ENCODE measurements at regions not wholly inside any gene's neighbourhood (a gene's known extent, or its start where the extent isn't known, plus 50 kb on each side); places are given as distances from the start of the nearest gene placed in this dataset.
A peak's percentile ranks its signal among the peaks of the same experiment; 100 is the strongest.

GRCh38 chr10:107453561-107453960 is 289.1 kb upstream of the SORCS1 start:
- Histone ChIP-seq H3K36me3 (no peaks in the 10 kb centered on the region), H3K27me3 (replicated peaks in 1 of 7) (no peaks in the 10 kb centered on the region), H3K4me1 (no peaks in the 10 kb centered on the region), H3K9me3 (no peaks in the 10 kb centered on the region), H3K4me3 (no peak overlapping the region), H3K27ac (no peak overlapping the region)
- intact Hi-C loops (cut with DNase I; ENCODE audit: low total_unique reads) = no loop called here
- WGBS, 5 donors = 75 to 85% (median 82%) methylated on average over 4 of the region's 4 CpGs
- no peak for TF ChIP-seq POLR2AphosphoS5 (IDR thresholded peaks at IDR 0.05)
- no peak for TF ChIP-seq CTCF (IDR thresholded peaks at IDR 0.05 in 8 of 11, conservative IDR thresholded peaks at IDR 0.05 in 3 of 11)
- no peak for TF ChIP-seq POLR2A (IDR thresholded peaks at IDR 0.05)
- no peak for DNase-seq

GRCh38 chr10:107451047-107451446 is 286.5 kb upstream of the SORCS1 start:
- no peak overlapping the region for H3K4me3 ChIP-seq
- H3K27me3 ChIP-seq (replicated peaks in 1 of 7) = no peaks in the 10 kb centered on the region
- 33 to 56% (median 47%) methylated on average over 4 of the region's 4 CpGs for WGBS, 5 donors
- intact Hi-C loops (cut with DNase I; ENCODE audit: low total_unique reads) = no loop called here
- no peaks in the 10 kb centered on the region for H3K36me3 ChIP-seq
- TF ChIP-seq POLR2AphosphoS5 (IDR thresholded peaks at IDR 0.05) (no peak), POLR2A (IDR thresholded peaks at IDR 0.05) (no peak), CTCF (IDR thresholded peaks at IDR 0.05 in 8 of 11, conservative IDR thresholded peaks at IDR 0.05 in 3 of 11) (no peak)
- H3K4me1 ChIP-seq = no peaks in the 10 kb centered on the region
- no peak for DNase-seq
- no peaks in the 10 kb centered on the region for H3K9me3 ChIP-seq
- H3K27ac ChIP-seq = peak overlapping the region in 1 of 8 donors; percentile 10

DNA sequence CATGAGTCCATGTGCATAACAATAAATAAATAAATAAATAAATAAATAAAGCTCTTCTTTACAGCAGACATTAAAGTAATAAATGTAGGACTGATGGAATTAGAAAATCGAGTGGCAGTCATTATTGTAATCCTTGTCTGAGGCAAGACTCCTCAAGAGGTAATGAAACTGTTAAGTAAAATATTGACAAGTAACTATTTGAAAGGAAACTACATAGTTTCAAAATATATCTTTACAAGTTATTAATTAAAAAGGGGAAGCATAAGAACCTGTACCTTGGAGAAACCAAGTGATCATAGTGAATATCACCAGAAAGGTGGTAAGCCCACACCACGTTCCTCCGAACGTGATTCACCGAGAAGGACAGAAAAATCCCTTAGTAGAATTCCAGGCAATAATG is 285.6 kb upstream of the SORCS1 start:
- DNase-seq = no peak
- Histone ChIP-seq H3K36me3 (no peaks in the 10 kb centered on the region), H3K27ac (no peak overlapping the region), H3K27me3 (replicated peaks in 1 of 7) (no peaks in the 10 kb centered on the region), H3K4me3 (no peak overlapping the region), H3K4me1 (no peaks in the 10 kb centered on the region), H3K9me3 (no peaks in the 10 kb centered on the region)
- TF ChIP-seq CTCF (IDR thresholded peaks at IDR 0.05 in 8 of 11, conservative IDR thresholded peaks at IDR 0.05 in 3 of 11) = no peak
- no peak for TF ChIP-seq POLR2AphosphoS5 (IDR thresholded peaks at IDR 0.05)
- TF ChIP-seq POLR2A (IDR thresholded peaks at IDR 0.05) = no peak
- 87 to 96% (median 88%) methylated on average over 5 of the region's 5 CpGs for WGBS, 5 donors
- intact Hi-C loops (cut with DNase I; ENCODE audit: low total_unique reads) = no loop called here

DNA sequence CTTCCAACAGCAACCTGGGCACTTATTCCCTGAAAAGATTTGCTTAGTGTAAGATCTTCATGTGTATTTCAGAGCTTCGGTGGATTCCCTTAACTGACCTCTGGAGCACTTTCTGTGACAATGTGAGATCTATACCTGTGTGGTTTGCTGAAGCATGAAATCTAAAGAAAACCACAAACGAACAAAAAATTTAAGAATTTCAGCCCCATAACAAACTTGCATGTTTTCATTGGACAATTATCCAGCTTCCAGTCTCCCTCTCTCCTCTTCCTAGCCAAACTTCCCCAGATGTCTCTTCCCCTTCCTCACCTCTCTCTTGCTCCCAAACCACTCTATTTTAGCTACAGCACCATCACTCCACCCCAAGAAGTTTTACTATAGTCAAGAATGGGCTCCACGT is 279.9 kb upstream of the SORCS1 start:
- no peaks in the 10 kb centered on the region for H3K36me3 ChIP-seq
- no peak for DNase-seq
- no peaks in the 10 kb centered on the region for H3K4me1 ChIP-seq
- WGBS, 5 donors = 81 to 89% (median 84%) methylated on average over 3 of the region's 3 CpGs
- no peak for TF ChIP-seq CTCF (IDR thresholded peaks at IDR 0.05 in 8 of 11, conservative IDR thresholded peaks at IDR 0.05 in 3 of 11)
- TF ChIP-seq POLR2A (IDR thresholded peaks at IDR 0.05) = no peak
- no peak for TF ChIP-seq POLR2AphosphoS5 (IDR thresholded peaks at IDR 0.05)
- no peak overlapping the region for H3K27ac ChIP-seq
- peaks cover 0 to 4% (median 0%) of the 10 kb centered on the region in 8 donors for H3K9me3 ChIP-seq
- no peak overlapping the region for H3K4me3 ChIP-seq
- H3K27me3 ChIP-seq (replicated peaks in 1 of 7) = no peaks in the 10 kb centered on the region
- intact Hi-C loops (cut with DNase I; ENCODE audit: low total_unique reads) = no loop called here

Data from spleen (tissue), 11 donors.